H1 (cell line): ENCODE measurements at regions not wholly inside any gene's neighbourhood (a gene's known extent, or its start where the extent isn't known, plus 50 kb on each side); places are given as distances from the start of the nearest gene placed in this dataset.
A peak's percentile ranks its signal among the peaks of the same experiment; 100 is the strongest.

Source experiments
- CTCF ChIA-PET: fragments of 300-600 bp; sonication (Branson Sonifier 250); formaldehyde crosslinking; loops from one replicate; lab custom pipeline; 2021; ENCODE audit not compliant: partially characterized antibody; lab: Charles Lee
- POLR2A ChIA-PET: fragments of 300-600 bp; sonication (Branson Sonifier 250); formaldehyde crosslinking; loops from one replicate; lab custom pipeline; 2021; ENCODE audit warnings: inconsistent platforms; ENCODE audit not compliant: partially characterized antibody; lab: Charles Lee
- DNase-seq, 2 experiments: peaks; one replicate each; pipeline versions ENCODE4 v3.0.0 to v3.0.0-alpha.2; 2010 to 2022; ENCODE audit warnings: low spot score in 2 of 2, low read depth in 1 of 2, mixed read lengths in 1 of 2
- FAIRE-seq: peaks from 2 replicates; lab custom pipeline; 2011; peaks lifted over from hg19 to GRCh38; lab: Jason Lieb, UNC
- H2AFZ ChIP-seq: 2 replicates; pipeline ENCODE4 v1.8.1; 2012; ENCODE audit warnings: low read length, inconsistent platforms
- H2AK5ac ChIP-seq: 2 replicates; pipeline ENCODE4 v1.6.1; 2013; ENCODE audit warnings: low read depth, low read length
- H2BK120ac ChIP-seq: replicated peaks from 2 replicates; pipeline ENCODE3; 2013; ENCODE audit warnings: low read depth, low read length, inconsistent platforms
- H2BK12ac ChIP-seq: 2 replicates; pipeline ENCODE4 v1.6.1; 2013; ENCODE audit warnings: low read depth, low read length
- H2BK15ac ChIP-seq: 2 replicates; pipeline ENCODE4 v1.6.1; 2013; ENCODE audit warnings: low read length
- H2BK20ac ChIP-seq: 2 replicates; pipeline ENCODE4 v1.6.1; 2013; ENCODE audit warnings: low read length
- H2BK5ac ChIP-seq: 2 replicates; pipeline ENCODE4 v1.6.1; 2013; ENCODE audit warnings: low read depth, low read length
- H3K14ac ChIP-seq: 2 replicates; pipeline ENCODE4 v1.6.1; 2013; ENCODE audit warnings: inconsistent platforms; ENCODE audit not compliant: insufficient read length
- H3K18ac ChIP-seq: 2 replicates; pipeline ENCODE4 v1.6.1; 2013; ENCODE audit warnings: low read length; ENCODE audit errors: extremely low read depth
- H3K23ac ChIP-seq: 2 replicates; pipeline ENCODE4 v1.6.1; 2013; ENCODE audit warnings: inconsistent platforms; ENCODE audit not compliant: insufficient read length
- H3K23me2 ChIP-seq: 2 replicates; pipeline ENCODE4 v1.6.1; 2013; ENCODE audit warnings: low read depth, low read length
- H3K27ac ChIP-seq: 2 replicates; pipeline ENCODE4 v1.6.1; 2011; ENCODE audit warnings: low read depth, low read length, inconsistent platforms
- H3K27me3 ChIP-seq, 4 experiments: replicated peaks in 1 of 4; 1 replicate in 1 of 4; 2 replicates in 3 of 4; pipeline versions ENCODE4 v1.6.1 to v1.8.1; 2011 to 2013; ENCODE audit warnings: low read length in 3 of 4, mild to moderate bottlenecking in 3 of 4, inconsistent platforms in 2 of 4, mixed read lengths in 2 of 4, moderate library complexity in 1 of 4; ENCODE audit not compliant: control insufficient read depth in 3 of 4, insufficient read depth in 3 of 4; ENCODE audit errors: extremely low read depth in 1 of 4
- H3K36me3 ChIP-seq, 4 experiments: 2 replicates each; pipeline versions ENCODE4 v1.6.1 to v1.8.1; 2011 to 2013; ENCODE audit warnings: mild to moderate bottlenecking in 4 of 4, low read length in 3 of 4, moderate library complexity in 2 of 4, control low read depth in 1 of 4, inconsistent platforms in 1 of 4; ENCODE audit not compliant: insufficient read depth in 4 of 4, control insufficient read depth in 2 of 4
- H3K4ac ChIP-seq: replicated peaks from 2 replicates; pipeline ENCODE3; 2013; ENCODE audit warnings: low read length, low read depth, mixed read lengths, inconsistent platforms; ENCODE audit not compliant: insufficient read length
- H3K4me1 ChIP-seq, 4 experiments: replicated peaks in 1 of 4; 1 replicate in 1 of 4; 2 replicates in 3 of 4; pipeline versions ENCODE4 v1.6.1 to v1.8.1; 2011 to 2013; ENCODE audit warnings: low read length in 3 of 4, inconsistent platforms in 2 of 4, mixed read lengths in 1 of 4; ENCODE audit not compliant: insufficient read depth in 4 of 4, control insufficient read depth in 3 of 4
- H3K4me2 ChIP-seq, 2 experiments: 2 replicates each; pipeline versions ENCODE4 v1.6.1 to v1.8.1; 2011 to 2013; ENCODE audit warnings: low read depth in 2 of 2, low read length in 2 of 2, control low read depth in 1 of 2, inconsistent platforms in 1 of 2, mild to moderate bottlenecking in 1 of 2; ENCODE audit not compliant: insufficient read depth in 1 of 2
- H3K4me3 ChIP-seq, 4 experiments: fragments of 200-600, 300-600 bp in 1 of 4; sonication (generic), shearing (Covaris generic), sonication (Bioruptor Twin) in 1 of 4; 2 replicates each; pipeline versions ENCODE4 v1.5.1 to v1.8.1; 2011 to 2016; ENCODE audit warnings: low read length in 4 of 4, low read depth in 3 of 4, control low read depth in 2 of 4, inconsistent platforms in 2 of 4, mild to moderate bottlenecking in 2 of 4, mixed read lengths in 1 of 4, moderate library complexity in 1 of 4; ENCODE audit not compliant: insufficient read depth in 2 of 4; ENCODE audit errors: extremely low read depth in 1 of 4
- H3K56ac ChIP-seq: replicated peaks from 2 replicates; pipeline ENCODE3; 2013; ENCODE audit warnings: low read depth, mild to moderate bottlenecking, mixed read lengths, low read length, inconsistent platforms; ENCODE audit not compliant: insufficient read length
- H3K79me1 ChIP-seq: 2 replicates; pipeline ENCODE4 v1.6.1; 2013; ENCODE audit warnings: low read depth, low read length, control low read depth
- H3K79me2 ChIP-seq, 2 experiments: 2 replicates each; pipeline versions ENCODE4 v1.6.1 to v1.8.1; 2012 to 2013; ENCODE audit warnings: low read length in 2 of 2, mild to moderate bottlenecking in 2 of 2, inconsistent platforms in 1 of 2; ENCODE audit not compliant: insufficient read depth in 2 of 2, control insufficient read depth in 1 of 2
- H3K9ac ChIP-seq, 4 experiments: replicated peaks in 1 of 4; 1 replicate in 1 of 4; 2 replicates in 3 of 4; pipeline versions ENCODE4 v1.6.1 to v1.8.1; 2011 to 2013; ENCODE audit warnings: low read depth in 3 of 4, low read length in 3 of 4, control low read depth in 2 of 4, mild to moderate bottlenecking in 2 of 4, moderate library complexity in 2 of 4, inconsistent platforms in 1 of 4; ENCODE audit errors: extremely low read depth in 1 of 4
- H3K9me3 ChIP-seq, 2 experiments: 2 replicates each; pipeline versions ENCODE4 v1.6.1 to v1.8.1; 2012 to 2013; ENCODE audit warnings: mild to moderate bottlenecking in 2 of 2, moderate library complexity in 2 of 2, control low read depth in 1 of 2, inconsistent platforms in 1 of 2, low read depth in 1 of 2, low read length in 1 of 2, mixed read lengths in 1 of 2; ENCODE audit not compliant: insufficient read depth in 2 of 2
- H4K20me1 ChIP-seq, 2 experiments: replicated peaks in 1 of 2; 2 replicates each; pipeline versions ENCODE3 to v1.8.1; 2011 to 2013; ENCODE audit warnings: inconsistent platforms in 2 of 2, low read length in 2 of 2, mild to moderate bottlenecking in 1 of 2; ENCODE audit not compliant: insufficient read depth in 2 of 2, control insufficient read depth in 1 of 2
- H4K5ac ChIP-seq: 2 replicates; pipeline ENCODE4 v1.6.1; 2013; ENCODE audit warnings: low read length, low read depth, mixed read lengths, inconsistent platforms; ENCODE audit not compliant: insufficient read length
- H4K8ac ChIP-seq: 2 replicates; pipeline ENCODE4 v1.8.0; 2013; ENCODE audit warnings: mild to moderate bottlenecking, moderate library complexity, low read length, inconsistent platforms; ENCODE audit not compliant: insufficient read depth; ENCODE audit errors: extremely low read depth
- H4K91ac ChIP-seq: replicated peaks from 2 replicates; pipeline ENCODE3; 2013; ENCODE audit warnings: low read length, mixed read lengths, inconsistent platforms; ENCODE audit not compliant: insufficient read length
- CHD1 ChIP-seq: IDR thresholded peaks from 2 replicates; pipeline ENCODE4 v1.6.1; 2012; ENCODE audit warnings: low read depth, low read length, improper control_type of control experiment
- CHD2 ChIP-seq: IDR thresholded peaks from 2 replicates; pipeline ENCODE4 v1.6.1; 2012; ENCODE audit warnings: low read length, improper control_type of control experiment
- CTCF ChIP-seq, 3 experiments: IDR thresholded peaks; 1 replicate in 2 of 3; 2 replicates in 1 of 3; pipeline versions ENCODE4 v1.5.1 to v1.6.1; 2011; ENCODE audit warnings: low read length in 3 of 3, mild to moderate bottlenecking in 3 of 3, inconsistent platforms in 2 of 3, low read depth in 1 of 3, moderate library complexity in 1 of 3; ENCODE audit not compliant: insufficient read depth in 1 of 3; ENCODE audit errors: control extremely low read depth in 1 of 3
- JUN ChIP-seq: IDR thresholded peaks from 2 replicates; pipeline ENCODE4 v1.6.1; 2011; ENCODE audit warnings: low read depth, mild to moderate bottlenecking, improper control_type of control experiment, low read length
- JUND ChIP-seq: IDR thresholded peaks from 2 replicates; pipeline ENCODE4 v1.6.1; 2011; ENCODE audit warnings: mild to moderate bottlenecking, improper control_type of control experiment, low read length
- POLR2AphosphoS5 ChIP-seq: IDR thresholded peaks from 2 replicates; pipeline ENCODE4 v1.6.1; 2011; ENCODE audit warnings: low read depth, low read length
- RFX5 ChIP-seq: IDR thresholded peaks from 2 replicates; pipeline ENCODE4 v1.6.1; 2011; ENCODE audit warnings: low read depth, low read length, improper control_type of control experiment, borderline replicate concordance
- RNF2 ChIP-seq: fragments of 200-900, 300-1000 bp; sonication (generic); IDR thresholded peaks from 2 replicates; pipeline ENCODE4 v1.7.1; 2016; ENCODE audit warnings: borderline replicate concordance, low read depth, mild to moderate bottlenecking, antibody characterized with exemption, low read length; ENCODE audit not compliant: poor library complexity, severe bottlenecking; ENCODE audit errors: missing control alignments
- TCF12 ChIP-seq: IDR thresholded peaks from 2 replicates; pipeline ENCODE4 v1.6.1; 2011; ENCODE audit warnings: low read depth, mild to moderate bottlenecking, low read length
- ZNF274 ChIP-seq: IDR thresholded peaks from 2 replicates; pipeline ENCODE4 v1.7.0; 2012; ENCODE audit warnings: low read length, borderline replicate concordance; ENCODE audit errors: extremely low read depth
- WGBS, 2 experiments: shearing (Covaris generic) in 1 of 2; methylation state at CpG; one replicate each; pipeline versions ENCODE4 v1.1.6 to v1.1.7; 2013 to 2015; ENCODE audit warnings: low lambda C conversion rate in 2 of 2, mixed read lengths in 2 of 2, inconsistent platforms in 1 of 2, low coverage in 1 of 2, missing lambda C conversion rate in 1 of 2; ENCODE audit not compliant: insufficient replicate concordance in 2 of 2, insufficient coverage in 1 of 2, insufficient read length in 1 of 2; ENCODE audit errors: extremely low coverage in 1 of 2, missing lambda C conversion rate in 1 of 2; 5-methylcytosine and 5-hydroxymethylcytosine counted together

GRCh38 chr7:1359681-1360485 is 99.4 kb downstream of the MICALL2 start:
- H3K9me3 ChIP-seq = no peaks in the 10 kb centered on the region
- no peak overlapping the region for H3K4me2 ChIP-seq
- H2BK20ac ChIP-seq = no peak overlapping the region
- no peak overlapping the region for H2BK12ac ChIP-seq
- H3K27ac ChIP-seq = no peak overlapping the region
- no peak for FAIRE-seq
- no peaks in the 10 kb centered on the region; a peak in 1 of 7 replicates for H3K27me3 ChIP-seq
- H2AFZ ChIP-seq = no peak overlapping the region
- CTCF ChIA-PET = interaction anchor here (1.0 to 1.3 kb wide), 3 partner anchors 15 to 166 kb away, joined by 3 to 4 read pairs (median 3); no protein-coding TSS in a partner anchor
- no peak overlapping the region for H2BK15ac ChIP-seq
- H2BK5ac ChIP-seq = no peak overlapping the region
- no peaks in the 10 kb centered on the region for H3K36me3 ChIP-seq
- H4K5ac ChIP-seq = no peak overlapping the region
- H2AK5ac ChIP-seq = no peak overlapping the region
- POLR2A ChIA-PET = no interaction called here
- H4K20me1 ChIP-seq = peaks cover 0 to 1% of the 10 kb centered on the region in 2 experiments
- H3K18ac ChIP-seq = no peak overlapping the region
- 94% methylated on average over 18 of the region's 19 CpGs; no CpG with 5 or more reads in 1 of the 2 experiments for WGBS, 2 experiments
- H4K91ac ChIP-seq = no peak overlapping the region
- no peak overlapping the region for H3K4ac ChIP-seq
- H3K79me1 ChIP-seq = no peaks in the 10 kb centered on the region
- no peak overlapping the region for H3K4me3 ChIP-seq
- peak overlapping the region; percentile 35; the same call in 1 of the 2 replicates for H4K8ac ChIP-seq
- H3K14ac ChIP-seq = no peak overlapping the region
- peak overlapping the region in 1 of 4 experiments; percentile 30; a peak in 1 of 7 replicates for H3K9ac ChIP-seq
- no peak for DNase-seq
- no peaks in the 10 kb centered on the region; a peak in 1 of 7 replicates for H3K4me1 ChIP-seq
- no peaks in the 10 kb centered on the region for H3K23me2 ChIP-seq
- no peaks in the 10 kb centered on the region for H3K79me2 ChIP-seq
- no peak overlapping the region for H2BK120ac ChIP-seq
- H3K23ac ChIP-seq = no peak overlapping the region
- H3K56ac ChIP-seq = no peak overlapping the region
- TF ChIP-seq JUND = no peak
- no peak for TF ChIP-seq CHD2
- no peak for TF ChIP-seq TCF12
- no peak for TF ChIP-seq POLR2AphosphoS5
- TF ChIP-seq JUN = no peak
- no peak for TF ChIP-seq RFX5
- TF ChIP-seq CTCF (IDR thresholded peaks at IDR 0.05; ENCODE audit: control extremely low read depth in 1 of 3, insufficient read depth in 1 of 3, low read depth in 1 of 3, low read length in 3 of 3) = no peak
- no peak for TF ChIP-seq ZNF274
- no peak for TF ChIP-seq CHD1
- no peak for TF ChIP-seq RNF2
